Mucosa of descending colon (tissue), 3 donors: ENCODE measurements at regions not wholly inside any gene's neighbourhood (a gene's known extent, or its start where the extent isn't known, plus 50 kb on each side); places are given as distances from the start of the nearest gene placed in this dataset.

Experiments used
- ATAC-seq: fragments of 200-7000 bp; cut with Tn5 transposase; one replicate; pipeline ENCODE4 v1.9.1; 2020; ENCODE audit warnings: mild to moderate bottlenecking, moderate library complexity
- DNase-seq, 3 donors: peaks; one replicate each; pipeline ENCODE4 v3.0.0-alpha.2; 2020
- H3K36me3 ChIP-seq: fragments of 200-600 bp; one replicate; pipeline ENCODE4 v1.8.0; 2021; ENCODE audit warnings: low read depth, mild to moderate bottlenecking
- H3K4me1 ChIP-seq: fragments of 200-600 bp; one replicate; pipeline ENCODE4 v1.8.0; 2021; ENCODE audit warnings: low read depth, mild to moderate bottlenecking
- H3K4me3 ChIP-seq: fragments of 200-600 bp; one replicate; pipeline ENCODE4 v1.8.0; 2021; ENCODE audit warnings: mild to moderate bottlenecking
- H3K9me3 ChIP-seq: fragments of 200-600 bp; one replicate; pipeline ENCODE4 v1.8.0; 2021; ENCODE audit warnings: mild to moderate bottlenecking
- intact Hi-C, 2 donors: fragments of 100-400 bp; cut with DNase I in 1 of 2; cut with micrococcal nuclease in 1 of 2; formaldehyde crosslinking; loops; one replicate each; pipeline versions ENCODE4 v1.11.0 to v1.11.1; 2022; cut with DNase I, micrococcal nuclease
- TF ChIP-seq, protein P1 (sequence below): fragments of 200-600 bp; IDR thresholded peaks from one replicate; pipeline ENCODE4 v1.8.0; 2022; ENCODE audit warnings: antibody characterized with exemption, mild to moderate bottlenecking
- donor health status: DM: no; HTN: no; CAD: no; lungs with moderate emphysema.
- donor health status: DM: no; HTN: no; CAD: no.
- donor health status: DM: no; HTN: yes; CAD: no.

DNA sequence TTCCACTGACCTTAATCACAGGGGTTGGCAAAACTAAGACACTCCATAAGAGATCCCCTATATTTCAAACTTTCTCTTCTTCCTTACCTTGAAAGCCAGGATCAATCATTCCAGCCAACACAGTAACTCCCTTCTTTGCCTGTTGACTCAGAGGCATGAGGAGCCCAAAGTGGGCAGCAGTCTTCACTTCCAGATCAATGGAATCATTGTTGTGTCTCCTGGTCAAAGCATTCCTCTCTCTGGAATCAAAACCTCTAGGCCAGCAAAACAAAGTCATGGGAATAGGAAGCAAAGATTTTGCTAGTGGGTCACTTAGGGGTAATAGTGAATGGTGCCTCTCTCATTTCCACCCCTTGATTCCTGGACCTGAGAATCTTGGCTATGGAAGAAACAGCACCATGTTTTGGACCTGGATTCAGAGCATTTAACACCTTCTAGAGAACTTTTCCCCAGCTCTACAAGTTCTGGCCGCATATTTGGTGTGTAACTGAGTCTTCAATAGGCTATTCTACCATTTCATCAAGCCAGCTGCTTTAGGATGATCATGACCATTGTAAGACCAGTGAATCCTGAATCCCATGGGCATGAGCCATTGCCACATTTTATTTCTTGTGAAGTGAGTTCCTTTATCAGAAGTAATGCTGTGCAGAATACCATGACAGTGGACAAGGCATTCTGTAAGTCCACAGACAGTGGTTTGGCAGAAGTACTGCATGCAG lies 65.7 kb upstream of the SERPINE2 start:
- Histone ChIP-seq H3K4me1 (no peaks in the 10 kb centered on the region), H3K4me3 (no peak overlapping the region), H3K9me3 (no peaks in the 10 kb centered on the region), H3K36me3 (no peaks in the 10 kb centered on the region)
- TF ChIP-seq, protein P1, sequence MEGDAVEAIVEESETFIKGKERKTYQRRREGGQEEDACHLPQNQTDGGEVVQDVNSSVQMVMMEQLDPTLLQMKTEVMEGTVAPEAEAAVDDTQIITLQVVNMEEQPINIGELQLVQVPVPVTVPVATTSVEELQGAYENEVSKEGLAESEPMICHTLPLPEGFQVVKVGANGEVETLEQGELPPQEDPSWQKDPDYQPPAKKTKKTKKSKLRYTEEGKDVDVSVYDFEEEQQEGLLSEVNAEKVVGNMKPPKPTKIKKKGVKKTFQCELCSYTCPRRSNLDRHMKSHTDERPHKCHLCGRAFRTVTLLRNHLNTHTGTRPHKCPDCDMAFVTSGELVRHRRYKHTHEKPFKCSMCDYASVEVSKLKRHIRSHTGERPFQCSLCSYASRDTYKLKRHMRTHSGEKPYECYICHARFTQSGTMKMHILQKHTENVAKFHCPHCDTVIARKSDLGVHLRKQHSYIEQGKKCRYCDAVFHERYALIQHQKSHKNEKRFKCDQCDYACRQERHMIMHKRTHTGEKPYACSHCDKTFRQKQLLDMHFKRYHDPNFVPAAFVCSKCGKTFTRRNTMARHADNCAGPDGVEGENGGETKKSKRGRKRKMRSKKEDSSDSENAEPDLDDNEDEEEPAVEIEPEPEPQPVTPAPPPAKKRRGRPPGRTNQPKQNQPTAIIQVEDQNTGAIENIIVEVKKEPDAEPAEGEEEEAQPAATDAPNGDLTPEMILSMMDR: no peak
- DNase-seq (no peak), ATAC-seq (no peak)
- intact Hi-C loops: no loop called here

- ATAC-seq (no peak), DNase-seq (no peak)
- Histone ChIP-seq H3K9me3 (no peaks in the 10 kb centered on the region), H3K36me3 (no peaks in the 10 kb centered on the region), H3K4me3 (no peak overlapping the region), H3K4me1 (no peaks in the 10 kb centered on the region)
- intact Hi-C loops: no loop called here
- TF ChIP-seq, protein P1: no peak
Observed at GRCh38 chr2:224103651-224104050, 64.6 kb upstream of the SERPINE2 start.

DNA sequence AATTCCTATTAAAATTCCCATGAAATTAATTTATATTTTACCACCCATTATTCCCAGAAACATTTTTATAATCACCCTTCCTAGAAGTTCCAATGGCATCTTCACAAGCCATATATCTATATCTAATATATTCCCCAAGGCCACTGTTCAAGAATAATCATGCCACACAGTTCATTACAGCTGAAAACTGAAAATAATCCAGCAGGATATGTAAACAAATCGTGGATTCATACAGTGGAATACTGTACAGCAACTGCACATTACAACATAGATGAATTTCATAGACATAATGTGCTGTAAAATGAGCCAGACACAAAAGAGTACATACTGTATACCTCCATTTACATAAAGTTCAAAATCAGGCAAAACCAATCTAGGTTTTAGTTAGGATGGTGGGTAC lies 63.9 kb upstream of the SERPINE2 start:
- DNase-seq: no peak
- Histone ChIP-seq H3K36me3 (no peaks in the 10 kb centered on the region), H3K4me3 (no peak overlapping the region), H3K4me1 (no peaks in the 10 kb centered on the region), H3K9me3 (no peaks in the 10 kb centered on the region)
- TF ChIP-seq, protein P1: no peak
- intact Hi-C loops: no loop called here
- no peak for ATAC-seq

DNA sequence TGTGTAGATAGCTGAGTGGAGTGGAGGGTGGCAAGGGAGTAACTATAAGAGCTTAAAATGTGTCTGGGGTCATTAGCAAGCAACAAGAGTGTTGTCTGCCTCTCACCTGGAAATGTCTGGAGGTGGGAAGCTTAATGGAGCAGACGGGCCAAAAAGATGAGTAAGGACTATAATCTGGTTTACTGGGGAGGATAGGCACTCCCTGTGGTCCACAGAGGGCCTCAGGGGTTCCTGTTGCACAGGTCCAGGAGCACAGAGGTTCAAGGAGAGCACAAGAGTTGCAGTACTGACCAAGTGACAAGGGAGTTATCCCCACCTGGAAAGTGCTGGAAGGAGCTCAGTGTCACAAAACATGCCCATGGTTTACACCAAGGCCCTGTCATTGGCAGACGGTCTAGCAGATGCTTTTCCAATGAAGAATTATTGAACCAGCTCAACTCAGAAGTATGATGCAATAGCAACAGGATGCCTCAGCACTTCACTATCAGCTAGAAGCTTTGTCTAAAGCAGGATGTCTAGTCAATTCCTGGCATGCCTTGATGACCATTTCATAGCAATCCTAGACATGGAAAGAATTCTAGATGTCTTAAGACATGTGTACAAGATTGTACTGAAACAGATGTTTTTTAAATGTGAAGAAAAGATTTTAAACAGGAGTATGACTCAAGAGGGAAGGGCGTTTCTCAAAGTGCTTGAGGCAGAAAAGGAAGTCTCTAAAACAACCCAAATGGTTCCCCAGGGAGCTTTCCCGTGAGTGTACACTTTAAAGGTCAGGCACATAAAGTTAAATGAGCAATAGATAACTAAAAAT lies 62.9 kb upstream of the SERPINE2 start:
- ATAC-seq: no peak
- intact Hi-C loops: no loop called here
- no peaks in the 10 kb centered on the region for H3K4me1 ChIP-seq
- no peaks in the 10 kb centered on the region for H3K36me3 ChIP-seq
- no peaks in the 10 kb centered on the region for H3K9me3 ChIP-seq
- no peak overlapping the region for H3K4me3 ChIP-seq
- TF ChIP-seq, protein P1: no peak
- DNase-seq: no peak

GRCh38 chr2:224099861-224100643 lies 61.0 kb upstream of the SERPINE2 start:
- Histone ChIP-seq H3K4me3 (no peak overlapping the region), H3K4me1 (no peaks in the 10 kb centered on the region), H3K9me3 (no peaks in the 10 kb centered on the region), H3K36me3 (no peaks in the 10 kb centered on the region)
- no peak for DNase-seq
- no peak for ATAC-seq
- TF ChIP-seq, protein P1: no peak
- intact Hi-C loops: no loop called here
